KMS-11 (cell line): ENCODE measurements at regions not wholly inside any gene's neighbourhood (a gene's known extent, or its start where the extent isn't known, plus 50 kb on each side); places are given as distances from the start of the nearest gene placed in this dataset.

Source experiments
- H2AFZ ChIP-seq: fragments of 200-600 bp; sonication (generic); 2 replicates; pipeline ENCODE4 v1.6.1; 2016; ENCODE audit warnings: antibody characterized with exemption, mixed run types, low read depth
- H3K27ac ChIP-seq: fragments of 200-600 bp; sonication (generic); 2 replicates; pipeline ENCODE4 v1.6.1; 2016; ENCODE audit warnings: mild to moderate bottlenecking, mixed run types
- H3K27me3 ChIP-seq: fragments of 200-600 bp; sonication (generic); 2 replicates; pipeline ENCODE4 v1.6.1; 2017; ENCODE audit warnings: mild to moderate bottlenecking, low read depth, mixed run types, moderate library complexity; ENCODE audit not compliant: insufficient read depth
- H3K36me3 ChIP-seq: fragments of 200-600 bp; sonication (generic); 2 replicates; pipeline ENCODE4 v1.6.1; 2017; ENCODE audit warnings: mild to moderate bottlenecking, mixed run types; ENCODE audit not compliant: insufficient read depth
- H3K4me1 ChIP-seq: fragments of 200-600 bp; sonication (generic); 2 replicates; pipeline ENCODE4 v1.6.1; 2016; ENCODE audit warnings: mild to moderate bottlenecking, low read depth, mixed run types; ENCODE audit not compliant: poor library complexity, severe bottlenecking
- H3K4me2 ChIP-seq: fragments of 200-600 bp; sonication (generic); 2 replicates; pipeline ENCODE4 v1.7.0; 2016; ENCODE audit warnings: mild to moderate bottlenecking, mixed run types
- H3K4me3 ChIP-seq: fragments of 200-600 bp; sonication (generic); IDR thresholded peaks from 2 replicates; pipeline ENCODE4 v1.6.1; 2017; ENCODE audit warnings: low read depth, low read length, mixed read lengths; ENCODE audit not compliant: insufficient read depth
- H3K79me2 ChIP-seq: fragments of 200-600 bp; sonication (generic); 2 replicates; pipeline ENCODE4 v1.6.1; 2016; ENCODE audit warnings: low read depth, mixed run types; ENCODE audit not compliant: insufficient read depth
- H3K9ac ChIP-seq: fragments of 200-600 bp; sonication (generic); 2 replicates; pipeline ENCODE4 v1.6.1; 2016; ENCODE audit warnings: mild to moderate bottlenecking, mixed run types
- H4K20me1 ChIP-seq: fragments of 200-600 bp; sonication (generic); 2 replicates; pipeline ENCODE4 v1.6.1; 2016; ENCODE audit warnings: mild to moderate bottlenecking, mixed run types; ENCODE audit not compliant: insufficient read depth
- CTCF ChIP-seq: fragments of 200-600 bp; sonication (generic); conservative IDR thresholded peaks from 2 replicates; pipeline ENCODE4 v1.6.1; 2017; ENCODE audit warnings: low read depth, mild to moderate bottlenecking, antibody characterized with exemption, low read length, moderate library complexity, mixed read lengths

- Histone ChIP-seq H2AFZ (no peak overlapping the region), H3K4me2 (no peak overlapping the region), H3K4me3 (no peak overlapping the region), H3K27me3 (no peaks in the 10 kb centered on the region), H3K4me1 (no peaks in the 10 kb centered on the region), H3K27ac (no peak overlapping the region), H3K79me2 (no peaks in the 10 kb centered on the region), H3K36me3 (no peaks in the 10 kb centered on the region), H4K20me1 (no peaks in the 10 kb centered on the region), H3K9ac (no peak overlapping the region)
- TF ChIP-seq CTCF: no peak
These were observed 60.2 kb upstream of the ACP3 start for GRCh38 chr3:132256989-132257388.

GRCh38 chr3:132261506-132261905 is 55.7 kb upstream of the ACP3 start:
- no peaks in the 10 kb centered on the region for H3K27me3 ChIP-seq
- H3K9ac ChIP-seq: no peak overlapping the region
- no peaks in the 10 kb centered on the region for H4K20me1 ChIP-seq
- H3K4me1 ChIP-seq: no peaks in the 10 kb centered on the region
- H3K36me3 ChIP-seq: no peaks in the 10 kb centered on the region
- no peak overlapping the region for H3K4me2 ChIP-seq
- no peaks in the 10 kb centered on the region for H3K79me2 ChIP-seq
- no peak overlapping the region for H3K4me3 ChIP-seq
- TF ChIP-seq CTCF: no peak
- no peak overlapping the region for H3K27ac ChIP-seq
- no peak overlapping the region for H2AFZ ChIP-seq

GRCh38 chr3:132262305-132262704 is 54.9 kb upstream of the ACP3 start:
- no peak overlapping the region for H3K27ac ChIP-seq
- H4K20me1 ChIP-seq: no peaks in the 10 kb centered on the region
- H3K4me1 ChIP-seq: no peaks in the 10 kb centered on the region
- H2AFZ ChIP-seq: no peak overlapping the region
- H3K79me2 ChIP-seq: no peaks in the 10 kb centered on the region
- no peaks in the 10 kb centered on the region for H3K27me3 ChIP-seq
- H3K36me3 ChIP-seq: no peaks in the 10 kb centered on the region
- no peak overlapping the region for H3K4me2 ChIP-seq
- no peak overlapping the region for H3K9ac ChIP-seq
- no peak overlapping the region for H3K4me3 ChIP-seq
- no peak for TF ChIP-seq CTCF

- Histone ChIP-seq H3K36me3 (no peaks in the 10 kb centered on the region), H2AFZ (no peak overlapping the region), H3K27me3 (no peaks in the 10 kb centered on the region), H3K4me1 (no peaks in the 10 kb centered on the region), H3K9ac (no peak overlapping the region), H3K79me2 (no peaks in the 10 kb centered on the region), H3K4me3 (no peak overlapping the region), H3K4me2 (no peak overlapping the region), H3K27ac (no peak overlapping the region), H4K20me1 (no peaks in the 10 kb centered on the region)
- no peak for TF ChIP-seq CTCF
These were observed 54.3 kb upstream of the ACP3 start for GRCh38 chr3:132262956-132263355.

GRCh38 chr3:132265028-132265427 is 52.2 kb upstream of the ACP3 start:
- H3K4me3 ChIP-seq: no peak overlapping the region
- no peak overlapping the region for H3K4me2 ChIP-seq
- no peaks in the 10 kb centered on the region for H3K79me2 ChIP-seq
- TF ChIP-seq CTCF: no peak
- no peaks in the 10 kb centered on the region for H3K4me1 ChIP-seq
- H3K36me3 ChIP-seq: no peaks in the 10 kb centered on the region
- H4K20me1 ChIP-seq: no peaks in the 10 kb centered on the region
- H2AFZ ChIP-seq: no peak overlapping the region
- H3K9ac ChIP-seq: no peak overlapping the region
- H3K27me3 ChIP-seq: no peaks in the 10 kb centered on the region
- no peak overlapping the region for H3K27ac ChIP-seq
